ENCODE measurements at regions not wholly inside any gene's neighbourhood (a gene's known extent, or its start where the extent isn't known, plus 50 kb on each side); places are given as distances from the start of the nearest gene placed in this dataset.

GRCh38 chr18:73980289-73980979 lies 167.2 kb downstream of the FBXO15 start:
- no peaks in the 10 kb centered on the region for H3K4me1 ChIP-seq (ENCODE audit: control insufficient read depth in 4 of 4, insufficient read depth in 4 of 4, low read length in 3 of 4)
- TF ChIP-seq TAF1 (conservative IDR thresholded peaks at IDR 0.05) (no peak), REST (IDR thresholded peaks at IDR 0.05) (no peak), RXRA (IDR thresholded peaks at IDR 0.05) (no peak), CTCF (IDR thresholded peaks at IDR 0.05; ENCODE audit: low read depth, low read length, missing input control) (no peak), HNF4G (IDR thresholded peaks at IDR 0.05) (no peak), ATF3 (IDR thresholded peaks at IDR 0.05) (no peak), MAX (IDR thresholded peaks at IDR 0.05) (no peak), FOXA1 (IDR thresholded peaks at IDR 0.05) (no peak), YY1 (IDR thresholded peaks at IDR 0.05) (no peak), HNF4A (conservative IDR thresholded peaks at IDR 0.05) (no peak), RAD21 (IDR thresholded peaks at IDR 0.05) (no peak), JUND (IDR thresholded peaks at IDR 0.05) (no peak), GABPA (IDR thresholded peaks at IDR 0.05 in 1 of 2, conservative IDR thresholded peaks at IDR 0.05 in 1 of 2) (no peak), SP1 (IDR thresholded peaks at IDR 0.05) (no peak), EGR1 (IDR thresholded peaks at IDR 0.05; ENCODE audit: low read depth in 2 of 2) (no peak), FOXA2 (IDR thresholded peaks at IDR 0.05) (no peak), ZBTB33 (IDR thresholded peaks at IDR 0.05) (no peak)
- 79% methylated on average over 9 of the region's 9 CpGs for WGBS
- DNase-seq (ENCODE audit: low spot score), result no peak
- no peaks in the 10 kb centered on the region for H3K36me3 ChIP-seq (ENCODE audit: control insufficient read depth in 4 of 4, insufficient read depth in 3 of 4, low read depth in 1 of 4, low read length in 3 of 4)
- H3K4me3 ChIP-seq (ENCODE audit: low read depth in 1 of 3, low read length in 3 of 3), result no peak overlapping the region
- no peaks in the 10 kb centered on the region for H3K9me3 ChIP-seq (ENCODE audit: control insufficient read depth in 4 of 4, low read length in 3 of 4)
- no peaks in the 10 kb centered on the region for H3K27me3 ChIP-seq (ENCODE audit: control insufficient read depth in 4 of 4, insufficient read depth in 4 of 4, low read length in 3 of 4)
- no peak overlapping the region for H3K27ac ChIP-seq (ENCODE audit: low read depth in 1 of 2, low read length in 2 of 2)
- H3K9ac ChIP-seq (ENCODE audit: low read depth in 1 of 2, low read length in 2 of 2), result no peak overlapping the region

All from liver (tissue), 8 donors.